ENCODE measurements at regions not wholly inside any gene's neighbourhood (a gene's known extent, or its start where the extent isn't known, plus 50 kb on each side); places are given as distances from the start of the nearest gene placed in this dataset.

- DNase-seq: no peak
- TF ChIP-seq CTCF (IDR thresholded peaks at IDR 0.05) (no peak), POLR2A (IDR thresholded peaks at IDR 0.05) (no peak)
- no peaks in the 10 kb centered on the region for H3K4me1 ChIP-seq
- no peak overlapping the region for H3K27ac ChIP-seq
- no peaks in the 10 kb centered on the region for H3K27me3 ChIP-seq
- no peaks in the 10 kb centered on the region for H3K36me3 ChIP-seq
- H3K4me3 ChIP-seq (replicated peaks in 1 of 3): no peak overlapping the region
- H3K9me3 ChIP-seq: no peaks in the 10 kb centered on the region
- intact Hi-C loops (cut with DNase I): loop anchor here (5.0 kb wide), 1 partner anchor 132 kb away; no protein-coding TSS in a partner anchor
- WGBS, 2 donors: 94 to 97% methylated on average over 6 of the region's 7 CpGs
Measured at GRCh38 chr17:78290721-78291120, 59.3 kb downstream of the TMEM235 start.
